ENCODE measurements at regions not wholly inside any gene's neighbourhood (a gene's known extent, or its start where the extent isn't known, plus 50 kb on each side); places are given as distances from the start of the nearest gene placed in this dataset.

- H3K4me1 ChIP-seq: no peaks in the 10 kb centered on the region
- H3K9me3 ChIP-seq: peaks cover 8 to 15% of the 10 kb centered on the region in 2 donors
- no peak overlapping the region for H3K27ac ChIP-seq
- DNase-seq (ENCODE audit: low spot score): no peak
- no peaks in the 10 kb centered on the region for H3K36me3 ChIP-seq
- TF ChIP-seq, protein P1, sequence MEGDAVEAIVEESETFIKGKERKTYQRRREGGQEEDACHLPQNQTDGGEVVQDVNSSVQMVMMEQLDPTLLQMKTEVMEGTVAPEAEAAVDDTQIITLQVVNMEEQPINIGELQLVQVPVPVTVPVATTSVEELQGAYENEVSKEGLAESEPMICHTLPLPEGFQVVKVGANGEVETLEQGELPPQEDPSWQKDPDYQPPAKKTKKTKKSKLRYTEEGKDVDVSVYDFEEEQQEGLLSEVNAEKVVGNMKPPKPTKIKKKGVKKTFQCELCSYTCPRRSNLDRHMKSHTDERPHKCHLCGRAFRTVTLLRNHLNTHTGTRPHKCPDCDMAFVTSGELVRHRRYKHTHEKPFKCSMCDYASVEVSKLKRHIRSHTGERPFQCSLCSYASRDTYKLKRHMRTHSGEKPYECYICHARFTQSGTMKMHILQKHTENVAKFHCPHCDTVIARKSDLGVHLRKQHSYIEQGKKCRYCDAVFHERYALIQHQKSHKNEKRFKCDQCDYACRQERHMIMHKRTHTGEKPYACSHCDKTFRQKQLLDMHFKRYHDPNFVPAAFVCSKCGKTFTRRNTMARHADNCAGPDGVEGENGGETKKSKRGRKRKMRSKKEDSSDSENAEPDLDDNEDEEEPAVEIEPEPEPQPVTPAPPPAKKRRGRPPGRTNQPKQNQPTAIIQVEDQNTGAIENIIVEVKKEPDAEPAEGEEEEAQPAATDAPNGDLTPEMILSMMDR (IDR thresholded peaks at IDR 0.05): no peak
- no peak overlapping the region for H3K4me3 ChIP-seq
- H3K27me3 ChIP-seq: no peaks in the 10 kb centered on the region
These were observed 1305.8 kb downstream of the ROBO1 start for GRCh38 chr3:78462021-78462420.

- H3K4me1 ChIP-seq: no peaks in the 10 kb centered on the region
- H3K4me3 ChIP-seq: no peak overlapping the region
- DNase-seq (ENCODE audit: low spot score): no peak
- no peaks in the 10 kb centered on the region for H3K36me3 ChIP-seq
- TF ChIP-seq, protein P1 (IDR thresholded peaks at IDR 0.05): no peak
- H3K27me3 ChIP-seq: no peaks in the 10 kb centered on the region
- no peak overlapping the region for H3K27ac ChIP-seq
- H3K9me3 ChIP-seq: peaks cover 0 to 18% of the 10 kb centered on the region in 2 donors
These were observed 1291.7 kb downstream of the ROBO1 start for GRCh38 chr3:78476076-78476475.

- no peak overlapping the region for H3K27ac ChIP-seq
- H3K36me3 ChIP-seq: no peaks in the 10 kb centered on the region
- H3K4me1 ChIP-seq: no peaks in the 10 kb centered on the region
- no peak overlapping the region for H3K4me3 ChIP-seq
- no peak for DNase-seq (ENCODE audit: low spot score)
- H3K27me3 ChIP-seq: no peaks in the 10 kb centered on the region
- TF ChIP-seq, protein P1 (IDR thresholded peaks at IDR 0.05): no peak
- no peaks in the 10 kb centered on the region for H3K9me3 ChIP-seq
These were observed 1286.7 kb downstream of the ROBO1 start for GRCh38 chr3:78481050-78481449.

- H3K4me3 ChIP-seq: no peak overlapping the region
- H3K27ac ChIP-seq: no peak overlapping the region
- H3K36me3 ChIP-seq: no peaks in the 10 kb centered on the region
- H3K9me3 ChIP-seq: no peaks in the 10 kb centered on the region
- TF ChIP-seq, protein P1 (IDR thresholded peaks at IDR 0.05): no peak
- DNase-seq (ENCODE audit: low spot score): no peak
- H3K4me1 ChIP-seq: no peaks in the 10 kb centered on the region
- no peaks in the 10 kb centered on the region for H3K27me3 ChIP-seq
These were observed 1284.7 kb downstream of the ROBO1 start for GRCh38 chr3:78483090-78483489.

DNA sequence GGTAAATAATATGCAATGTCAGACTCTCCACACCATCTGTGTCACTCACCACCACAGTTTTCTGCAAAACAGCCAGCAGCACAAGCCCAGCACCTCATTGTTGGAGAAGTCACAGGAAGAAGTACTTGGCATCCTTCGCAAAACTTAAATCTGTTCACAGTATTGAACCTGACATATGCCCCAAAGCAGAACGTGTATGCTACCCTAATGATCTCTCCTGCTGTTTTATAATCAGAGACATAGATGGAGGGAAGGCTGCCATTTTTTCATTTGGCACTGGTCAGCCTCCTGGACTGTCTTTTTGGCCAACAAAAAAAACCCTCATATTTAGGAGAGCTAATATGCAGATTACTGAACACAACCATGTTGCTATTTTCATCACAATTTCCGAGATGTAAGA lies 1272.9 kb downstream of the ROBO1 start:
- no peaks in the 10 kb centered on the region for H3K36me3 ChIP-seq
- H3K4me1 ChIP-seq: no peaks in the 10 kb centered on the region
- H3K27ac ChIP-seq: no peak overlapping the region
- no peak for DNase-seq (ENCODE audit: low spot score)
- H3K27me3 ChIP-seq: no peaks in the 10 kb centered on the region
- TF ChIP-seq, protein P1 (IDR thresholded peaks at IDR 0.05): no peak
- H3K9me3 ChIP-seq: no peaks in the 10 kb centered on the region
- no peak overlapping the region for H3K4me3 ChIP-seq

GRCh38 chr3:78495301-78495700 lies 1272.5 kb downstream of the ROBO1 start:
- H3K4me1 ChIP-seq: no peaks in the 10 kb centered on the region
- no peaks in the 10 kb centered on the region for H3K27me3 ChIP-seq
- H3K9me3 ChIP-seq: no peaks in the 10 kb centered on the region
- TF ChIP-seq, protein P1 (IDR thresholded peaks at IDR 0.05): no peak
- no peak overlapping the region for H3K27ac ChIP-seq
- no peaks in the 10 kb centered on the region for H3K36me3 ChIP-seq
- H3K4me3 ChIP-seq: no peak overlapping the region
- DNase-seq (ENCODE audit: low spot score): no peak

Data from right atrium auricular region (tissue), 2 donors.